HUES6 (cell line): ENCODE measurements at regions not wholly inside any gene's neighbourhood (a gene's known extent, or its start where the extent isn't known, plus 50 kb on each side); places are given as distances from the start of the nearest gene placed in this dataset.

Experiments used
- H3K27ac ChIP-seq: 2 replicates; pipeline ENCODE4 v1.7.0; 2013; ENCODE audit warnings: low read depth, mild to moderate bottlenecking, low read length, inconsistent platforms
- H3K27me3 ChIP-seq: 2 replicates; pipeline ENCODE4 v1.6.1; 2013; ENCODE audit warnings: low read length; ENCODE audit not compliant: control insufficient read depth, insufficient read depth
- H3K36me3 ChIP-seq: 2 replicates; pipeline ENCODE4 v1.6.1; 2013; ENCODE audit warnings: low read length; ENCODE audit not compliant: control insufficient read depth, insufficient read depth
- H3K4me1 ChIP-seq: 2 replicates; pipeline ENCODE4 v1.6.1; 2013; ENCODE audit warnings: low read length; ENCODE audit not compliant: control insufficient read depth, insufficient read depth
- H3K4me3 ChIP-seq: 2 replicates; pipeline ENCODE4 v1.5.1; 2013; ENCODE audit warnings: low read depth, low read length
- H3K9ac ChIP-seq: one replicate; pipeline ENCODE4 v1.6.1; 2013; ENCODE audit warnings: mild to moderate bottlenecking, low read length
- H3K9me3 ChIP-seq: 2 replicates; pipeline ENCODE4 v1.6.1; 2013; ENCODE audit warnings: low read depth, low read length; ENCODE audit not compliant: control insufficient read depth, insufficient read depth

DNA sequence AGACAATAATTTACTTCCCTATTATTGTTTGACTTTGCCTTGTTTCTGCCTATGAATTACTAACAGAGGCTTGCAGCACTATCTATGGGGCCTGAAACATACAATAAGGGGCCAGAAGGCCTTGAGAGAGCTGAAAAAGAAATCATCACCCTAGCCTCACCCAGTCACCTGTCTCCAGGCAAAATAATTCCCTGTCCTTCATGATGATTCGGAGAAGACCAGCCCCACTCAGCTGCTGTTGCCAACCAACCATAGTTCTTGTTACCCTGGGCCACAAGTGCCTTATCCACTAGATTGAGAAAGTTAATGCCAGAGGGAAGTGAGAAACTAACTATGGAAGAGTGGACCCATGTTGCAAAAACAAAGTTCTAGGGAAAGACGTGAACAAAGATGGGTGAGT is 97.1 kb downstream of the ARF6 start:
- H3K4me1 ChIP-seq, result peaks cover 10% of the 10 kb centered on the region; the same call in 1 of the 2 replicates
- no peaks in the 10 kb centered on the region for H3K27me3 ChIP-seq
- H3K36me3 ChIP-seq, result no peaks in the 10 kb centered on the region
- no peak overlapping the region for H3K9ac ChIP-seq
- no peak overlapping the region for H3K4me3 ChIP-seq
- no peaks in the 10 kb centered on the region for H3K9me3 ChIP-seq
- no peak overlapping the region for H3K27ac ChIP-seq

GRCh38 chr14:49991491-49991890 is 98.6 kb downstream of the ARF6 start:
- peaks cover 16% of the 10 kb centered on the region; the same call in 1 of the 2 replicates for H3K4me1 ChIP-seq
- no peaks in the 10 kb centered on the region for H3K27me3 ChIP-seq
- no peaks in the 10 kb centered on the region for H3K36me3 ChIP-seq
- H3K9me3 ChIP-seq, result no peaks in the 10 kb centered on the region
- H3K27ac ChIP-seq, result no peak overlapping the region
- no peak overlapping the region for H3K4me3 ChIP-seq
- H3K9ac ChIP-seq, result no peak overlapping the region

- no peak overlapping the region for H3K27ac ChIP-seq
These were observed 99.2 kb downstream of the ARF6 start for GRCh38 chr14:49992036-49992435.

DNA sequence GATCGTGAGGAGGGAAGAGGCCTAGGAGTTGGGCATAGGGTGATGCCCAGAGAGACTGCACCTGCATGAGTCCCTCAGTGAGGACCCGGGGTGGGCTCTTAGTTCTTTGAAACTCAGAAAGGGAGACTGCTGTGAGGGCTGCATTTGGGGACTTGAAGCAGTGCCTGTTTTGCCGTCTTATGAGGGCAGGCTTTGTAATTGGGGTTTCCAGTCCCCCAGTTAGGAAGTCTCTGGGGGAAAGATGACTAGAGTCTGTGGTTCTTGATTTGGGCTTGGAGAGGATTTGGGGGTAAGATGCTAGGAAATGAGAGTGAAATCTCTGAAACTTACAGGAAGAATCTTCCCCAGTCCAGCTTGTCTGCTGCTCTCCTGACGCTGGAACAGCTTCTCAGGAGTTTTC is 99.6 kb downstream of the ARF6 start:
- Histone ChIP-seq H3K9me3 (no peaks in the 10 kb centered on the region), H3K36me3 (no peaks in the 10 kb centered on the region), H3K27me3 (no peaks in the 10 kb centered on the region), H3K4me1 (peaks cover 8% of the 10 kb centered on the region; the same call in 1 of the 2 replicates), H3K9ac (no peak overlapping the region), H3K4me3 (no peak overlapping the region), H3K27ac (no peak overlapping the region)

More at GRCh38 chr14:49992036-49992435, 99.2 kb downstream of the ARF6 start:
- H3K36me3 ChIP-seq, result no peaks in the 10 kb centered on the region
- no peak overlapping the region for H3K4me3 ChIP-seq
- H3K9me3 ChIP-seq, result no peaks in the 10 kb centered on the region
- H3K27me3 ChIP-seq, result no peaks in the 10 kb centered on the region
- no peak overlapping the region for H3K9ac ChIP-seq
- H3K4me1 ChIP-seq, result peaks cover 12% of the 10 kb centered on the region; the same call in 1 of the 2 replicates

DNA sequence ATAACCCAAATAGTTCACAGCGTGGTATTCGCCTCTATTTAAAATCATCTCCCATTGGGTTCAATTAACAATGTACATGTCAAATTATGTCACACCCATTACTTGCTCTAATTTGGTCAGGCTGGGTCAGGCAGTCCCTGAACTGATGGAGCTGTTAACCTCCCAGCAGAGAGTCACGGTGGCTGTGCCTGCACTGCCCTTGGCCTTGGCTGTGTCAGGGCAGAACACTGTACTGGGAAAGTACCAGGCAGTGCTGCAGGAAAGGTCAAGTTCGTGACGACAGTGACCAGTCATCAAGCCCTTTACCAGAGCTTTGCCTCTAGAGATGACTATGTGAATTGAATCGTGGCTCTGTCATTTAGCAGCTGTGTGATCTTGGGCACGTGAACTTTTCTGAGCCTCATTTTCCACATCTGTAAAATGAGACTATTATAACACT is 100.0 kb downstream of the ARF6 start:
- peaks cover 8% of the 10 kb centered on the region; the same call in 1 of the 2 replicates for H3K4me1 ChIP-seq

DNA sequence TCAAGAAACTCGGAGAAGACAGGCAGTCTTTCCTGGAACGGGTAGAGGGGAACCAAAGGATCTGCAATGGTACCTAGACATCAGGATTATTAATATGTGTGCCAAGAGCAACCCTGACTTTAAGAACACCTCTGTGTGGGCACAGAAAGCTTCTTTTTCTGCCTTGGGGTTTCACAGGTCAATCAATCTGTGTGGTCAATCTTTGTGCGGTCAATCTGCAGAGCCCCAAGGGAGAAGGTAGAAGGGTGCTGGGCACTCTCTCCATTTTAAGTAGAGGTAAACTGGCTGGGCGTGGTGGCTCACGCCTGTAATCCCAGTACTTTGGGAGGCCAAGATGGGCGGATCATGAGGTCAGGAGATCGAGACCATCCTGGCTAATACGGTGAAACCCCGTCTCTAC is 100.7 kb downstream of the ARF6 start:
- Histone ChIP-seq H3K27me3 (no peaks in the 10 kb centered on the region), H3K9ac (no peak overlapping the region), H3K4me3 (no peak overlapping the region), H3K27ac (no peak overlapping the region), H3K9me3 (no peaks in the 10 kb centered on the region), H3K4me1 (peaks cover 8% of the 10 kb centered on the region; the same call in 1 of the 2 replicates), H3K36me3 (no peaks in the 10 kb centered on the region)

More for the DNA sequence above, 100.0 kb downstream of the ARF6 start:
- no peak overlapping the region for H3K4me3 ChIP-seq
- no peaks in the 10 kb centered on the region for H3K36me3 ChIP-seq
- no peak overlapping the region for H3K9ac ChIP-seq
- H3K9me3 ChIP-seq, result no peaks in the 10 kb centered on the region
- H3K27ac ChIP-seq, result no peak overlapping the region
- no peaks in the 10 kb centered on the region for H3K27me3 ChIP-seq

GRCh38 chr14:49994951-49995561 is 102.2 kb downstream of the ARF6 start:
- Histone ChIP-seq H3K9me3 (no peaks in the 10 kb centered on the region), H3K4me1 (peaks cover 22% of the 10 kb centered on the region), H3K9ac (no peak overlapping the region), H3K4me3 (no peak overlapping the region), H3K27ac (no peak overlapping the region), H3K36me3 (no peaks in the 10 kb centered on the region), H3K27me3 (no peaks in the 10 kb centered on the region)

- no peaks in the 10 kb centered on the region for H3K9me3 ChIP-seq
- peaks cover 49% of the 10 kb centered on the region for H3K4me1 ChIP-seq
- no peaks in the 10 kb centered on the region for H3K36me3 ChIP-seq
- no peak overlapping the region for H3K4me3 ChIP-seq
- H3K27ac ChIP-seq, result no peak overlapping the region
- no peak overlapping the region for H3K9ac ChIP-seq
- H3K27me3 ChIP-seq, result peaks cover 8% of the 10 kb centered on the region; the same call in 1 of the 2 replicates
These were observed 105.1 kb downstream of the ARF6 start for GRCh38 chr14:49997991-49998390.

DNA sequence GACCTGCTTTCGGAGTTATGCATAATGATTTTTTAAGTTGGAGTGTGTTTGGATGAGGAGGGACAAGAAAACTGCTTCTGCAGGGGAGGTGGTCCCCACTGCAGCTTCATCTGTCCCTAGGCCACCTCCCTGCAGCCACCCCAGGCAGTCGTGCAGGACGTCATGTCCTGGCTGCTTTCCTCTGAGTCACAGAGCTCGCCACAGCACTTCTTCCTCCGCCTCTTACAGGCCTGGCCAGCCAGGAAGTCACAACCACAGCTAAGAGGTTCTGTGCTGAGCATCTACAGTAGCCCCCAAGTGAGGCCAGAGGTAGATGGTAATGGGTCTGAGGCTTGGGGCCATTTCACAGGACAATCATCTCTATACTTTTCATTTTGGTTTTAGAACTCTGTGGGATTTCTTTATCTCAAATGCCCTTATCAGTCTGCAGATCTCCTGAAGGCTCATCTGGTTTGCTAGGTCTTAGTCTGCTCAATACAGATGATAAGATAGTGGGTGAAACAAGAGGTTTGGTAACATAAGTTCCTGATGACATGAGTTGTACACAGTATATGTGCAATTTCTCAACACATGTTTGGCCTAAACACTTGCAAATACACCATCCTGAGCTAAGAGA is 106.4 kb downstream of the ARF6 start:
- no peaks in the 10 kb centered on the region for H3K36me3 ChIP-seq
- peaks cover 19% of the 10 kb centered on the region; the same call in 1 of the 2 replicates for H3K27me3 ChIP-seq
- peak overlapping the region; percentile 73; the same call in 1 of the 2 replicates for H3K27ac ChIP-seq
- H3K4me1 ChIP-seq, result peaks cover 51% of the 10 kb centered on the region
- H3K9ac ChIP-seq, result peak overlapping the region; percentile 85
- no peaks in the 10 kb centered on the region for H3K9me3 ChIP-seq
- H3K4me3 ChIP-seq, result peak overlapping the region; percentile 42; the same call in 1 of the 2 replicates

DNA sequence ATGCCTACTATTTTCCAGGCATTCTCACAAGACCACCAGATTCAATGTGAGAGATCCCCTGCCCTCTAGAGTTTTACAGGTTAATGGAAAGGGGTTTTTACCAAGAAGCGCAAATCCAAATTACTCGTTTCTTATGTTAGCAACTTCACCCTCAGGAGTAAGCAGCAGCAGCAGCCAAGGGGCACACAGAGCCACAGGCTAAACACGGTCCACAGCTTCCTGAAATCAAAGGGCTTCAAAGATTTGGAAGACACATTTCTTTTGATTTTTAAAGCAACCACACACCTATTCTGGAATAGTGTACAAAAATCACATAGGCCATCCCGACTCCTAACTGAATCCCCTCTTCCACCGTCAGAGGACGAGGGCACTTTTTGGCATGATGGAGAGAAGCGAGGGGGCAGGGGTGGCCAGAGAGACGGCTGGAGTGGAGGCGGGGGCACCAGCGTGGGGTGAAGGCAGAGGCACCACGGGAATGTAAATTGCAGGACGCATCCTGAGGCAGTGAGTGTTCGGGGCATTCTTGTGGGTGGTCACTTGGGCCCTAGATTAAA is 107.0 kb downstream of the ARF6 start:
- no peaks in the 10 kb centered on the region for H3K36me3 ChIP-seq
- H3K27ac ChIP-seq, result peak overlapping the region; percentile 73; the same call in 1 of the 2 replicates
- peak overlapping the region; percentile 85 for H3K9ac ChIP-seq
- peak overlapping the region; percentile 42; the same call in 1 of the 2 replicates for H3K4me3 ChIP-seq
- H3K27me3 ChIP-seq, result peaks cover 19% of the 10 kb centered on the region; the same call in 1 of the 2 replicates
- no peaks in the 10 kb centered on the region for H3K9me3 ChIP-seq
- peaks cover 49% of the 10 kb centered on the region for H3K4me1 ChIP-seq
